B cell (primary cell): ENCODE measurements at regions not wholly inside any gene's neighbourhood (a gene's known extent, or its start where the extent isn't known, plus 50 kb on each side); places are given as distances from the start of the nearest gene placed in this dataset.

Source experiments
- EZH2 ChIP-seq: IDR thresholded peaks from 2 replicates; pipeline ENCODE4 v1.6.1; 2012; ENCODE audit warnings: borderline replicate concordance, low read depth, mild to moderate bottlenecking, moderate library complexity, low read length; ENCODE audit not compliant: insufficient read depth, poor library complexity, severe bottlenecking
- TF ChIP-seq, protein P1 (sequence below): fragments of 200-600 bp; IDR thresholded peaks from one replicate; pipeline ENCODE4 v1.8.0; 2022; ENCODE audit warnings: antibody characterized with exemption, mild to moderate bottlenecking

DNA sequence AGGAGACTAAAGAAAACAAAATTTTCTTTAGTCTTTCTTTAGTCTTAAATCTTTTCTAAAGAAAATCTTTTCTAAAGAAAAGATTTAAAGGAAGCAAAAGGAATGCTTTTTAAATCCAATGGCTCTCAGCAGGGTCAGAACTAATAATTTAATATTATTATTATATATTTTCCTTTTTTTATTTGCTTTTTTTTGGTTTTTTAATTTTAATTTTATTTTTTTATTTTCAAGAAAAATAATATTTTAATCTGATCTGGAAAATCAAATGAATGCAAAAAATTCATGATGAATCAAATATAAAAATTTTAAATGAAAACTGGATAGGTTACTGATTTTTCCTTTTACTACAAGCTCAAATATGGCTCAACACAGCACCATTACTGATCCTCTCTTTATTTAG lies 70.7 kb upstream of the HECW1 start:
- TF ChIP-seq, protein P1, sequence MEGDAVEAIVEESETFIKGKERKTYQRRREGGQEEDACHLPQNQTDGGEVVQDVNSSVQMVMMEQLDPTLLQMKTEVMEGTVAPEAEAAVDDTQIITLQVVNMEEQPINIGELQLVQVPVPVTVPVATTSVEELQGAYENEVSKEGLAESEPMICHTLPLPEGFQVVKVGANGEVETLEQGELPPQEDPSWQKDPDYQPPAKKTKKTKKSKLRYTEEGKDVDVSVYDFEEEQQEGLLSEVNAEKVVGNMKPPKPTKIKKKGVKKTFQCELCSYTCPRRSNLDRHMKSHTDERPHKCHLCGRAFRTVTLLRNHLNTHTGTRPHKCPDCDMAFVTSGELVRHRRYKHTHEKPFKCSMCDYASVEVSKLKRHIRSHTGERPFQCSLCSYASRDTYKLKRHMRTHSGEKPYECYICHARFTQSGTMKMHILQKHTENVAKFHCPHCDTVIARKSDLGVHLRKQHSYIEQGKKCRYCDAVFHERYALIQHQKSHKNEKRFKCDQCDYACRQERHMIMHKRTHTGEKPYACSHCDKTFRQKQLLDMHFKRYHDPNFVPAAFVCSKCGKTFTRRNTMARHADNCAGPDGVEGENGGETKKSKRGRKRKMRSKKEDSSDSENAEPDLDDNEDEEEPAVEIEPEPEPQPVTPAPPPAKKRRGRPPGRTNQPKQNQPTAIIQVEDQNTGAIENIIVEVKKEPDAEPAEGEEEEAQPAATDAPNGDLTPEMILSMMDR, result no peak
- no peak for TF ChIP-seq EZH2
